Activated CD8-positive, alpha-beta memory T cell treated with anti-CD3 and anti-CD28 coated beads for 4 hours (primary cell): ENCODE measurements at regions not wholly inside any gene's neighbourhood (a gene's known extent, or its start where the extent isn't known, plus 50 kb on each side); places are given as distances from the start of the nearest gene placed in this dataset.
"Not testable (repeated sequence)": the region's sequence is repeated elsewhere in the genome, so short reads cannot be mapped to it uniquely, and the experiment has no call there.

Experiments used
- DNase-seq, 2 donors: peaks; one replicate each; pipeline ENCODE4 v3.0.0-alpha.2; 2020; ENCODE audit warnings: low read depth in 2 of 2

DNA sequence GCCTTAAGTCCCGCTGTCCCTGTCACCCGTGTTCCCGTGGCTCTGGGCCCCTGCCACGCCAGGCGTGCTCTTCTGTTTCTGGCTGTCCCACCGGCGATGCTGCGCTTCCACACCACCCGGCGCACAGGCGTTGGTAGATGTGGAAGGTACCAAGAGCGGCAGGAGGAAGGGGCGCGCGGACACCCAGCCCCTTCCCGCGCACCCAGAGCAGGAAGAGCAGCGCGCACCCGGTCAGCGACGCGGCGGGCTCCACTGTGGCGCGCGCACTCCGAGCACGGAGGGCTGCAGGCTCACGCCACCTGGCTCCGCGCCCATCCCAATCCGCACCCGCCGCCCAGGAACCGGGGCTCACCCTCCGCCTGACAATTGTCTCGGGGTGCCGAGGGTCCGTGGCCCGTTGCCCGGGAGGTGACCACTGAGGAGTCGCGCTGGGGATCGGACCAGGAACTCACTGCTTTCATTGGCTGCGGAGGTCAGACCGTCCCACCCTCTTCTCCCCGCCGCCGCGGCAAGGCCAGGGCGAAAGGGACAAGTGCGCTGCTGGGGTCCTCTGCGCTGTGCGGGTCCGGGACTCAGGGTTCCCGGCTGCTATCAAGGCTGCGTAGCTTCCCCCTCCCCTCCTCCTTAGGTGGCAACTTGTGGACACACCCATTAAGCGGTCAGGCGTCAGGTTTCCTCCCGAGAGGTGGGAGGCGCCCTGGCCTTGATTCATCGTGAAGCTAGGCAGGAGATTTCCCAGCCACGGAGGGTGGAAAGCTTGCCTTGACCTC lies 121.6 kb upstream of the ZNF92 start:
- DNase-seq: no peak

DNA sequence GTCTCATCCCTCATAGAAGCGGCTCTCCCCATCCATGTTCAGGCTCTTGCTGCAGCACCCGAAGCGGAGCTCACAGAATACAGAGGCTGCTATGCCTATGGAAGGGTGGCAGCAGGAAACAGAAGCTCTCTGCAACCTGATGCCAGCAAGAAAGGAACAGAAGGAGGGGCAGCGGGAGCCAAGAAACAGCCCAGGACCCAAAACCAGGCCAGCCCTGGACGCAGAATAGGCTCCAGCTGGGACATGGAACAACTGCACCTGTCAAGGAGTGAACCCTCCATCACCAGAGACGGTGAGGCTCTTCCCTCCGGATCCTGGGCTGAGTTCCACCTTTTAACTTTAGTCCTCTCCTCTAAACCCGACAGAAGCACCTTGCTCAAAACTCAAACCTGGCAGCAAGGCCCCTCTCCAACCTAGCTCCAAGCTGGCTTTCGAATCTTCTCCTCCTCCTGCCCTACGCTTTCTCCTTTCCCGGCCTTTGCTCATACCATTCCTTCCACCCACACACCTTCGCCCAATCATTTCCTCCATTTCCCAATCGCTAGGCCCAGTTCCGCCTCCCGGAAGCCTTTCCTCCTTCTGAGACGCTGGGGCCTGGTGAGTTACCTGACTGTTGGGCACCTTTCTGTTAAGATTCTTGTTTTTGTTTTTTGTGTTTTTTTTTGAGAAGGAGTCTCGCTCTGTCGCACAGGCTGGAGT lies 122.8 kb upstream of the ZNF92 start:
- DNase-seq: no peak

DNA sequence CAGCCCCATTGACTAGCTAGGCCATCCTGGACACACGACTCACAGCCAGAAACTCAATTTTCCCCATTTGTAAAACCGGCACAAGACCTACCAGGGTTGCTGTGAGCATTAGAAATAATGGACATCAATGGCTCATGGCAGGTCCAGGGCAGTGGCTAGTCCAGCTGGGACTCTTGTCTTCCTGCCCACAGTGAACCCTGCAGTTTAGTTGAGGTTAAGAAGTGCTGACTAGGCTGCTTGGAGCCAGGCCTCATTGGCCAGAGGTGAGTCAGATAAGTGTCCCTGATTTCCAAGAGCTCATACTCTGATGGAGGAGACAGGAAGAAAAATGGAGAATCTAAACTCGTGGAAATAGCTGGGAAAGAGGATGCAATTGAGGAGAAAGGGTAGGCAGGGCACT lies 123.4 kb upstream of the ZNF92 start:
- no peak for DNase-seq

DNA sequence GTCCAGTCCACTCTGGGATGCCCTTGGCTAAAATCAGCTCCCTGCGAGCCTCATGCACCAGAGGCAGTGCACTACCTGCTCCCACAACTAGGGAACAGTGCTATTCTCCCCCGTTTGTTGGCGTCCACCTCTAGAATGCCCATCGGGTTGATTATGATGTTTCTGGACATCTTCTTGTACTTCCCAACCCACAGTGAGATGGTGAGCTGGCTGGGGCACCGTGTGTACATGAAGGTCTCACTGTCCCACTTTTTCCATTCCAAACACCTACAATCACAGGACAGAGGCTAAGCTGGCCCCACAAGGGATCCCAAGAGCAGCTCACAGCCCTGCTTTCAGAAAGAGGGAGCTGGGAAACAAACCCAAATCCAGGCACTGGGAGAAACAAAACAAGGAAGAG lies 126.2 kb upstream of the ZNF92 start:
- no peak for DNase-seq

DNA sequence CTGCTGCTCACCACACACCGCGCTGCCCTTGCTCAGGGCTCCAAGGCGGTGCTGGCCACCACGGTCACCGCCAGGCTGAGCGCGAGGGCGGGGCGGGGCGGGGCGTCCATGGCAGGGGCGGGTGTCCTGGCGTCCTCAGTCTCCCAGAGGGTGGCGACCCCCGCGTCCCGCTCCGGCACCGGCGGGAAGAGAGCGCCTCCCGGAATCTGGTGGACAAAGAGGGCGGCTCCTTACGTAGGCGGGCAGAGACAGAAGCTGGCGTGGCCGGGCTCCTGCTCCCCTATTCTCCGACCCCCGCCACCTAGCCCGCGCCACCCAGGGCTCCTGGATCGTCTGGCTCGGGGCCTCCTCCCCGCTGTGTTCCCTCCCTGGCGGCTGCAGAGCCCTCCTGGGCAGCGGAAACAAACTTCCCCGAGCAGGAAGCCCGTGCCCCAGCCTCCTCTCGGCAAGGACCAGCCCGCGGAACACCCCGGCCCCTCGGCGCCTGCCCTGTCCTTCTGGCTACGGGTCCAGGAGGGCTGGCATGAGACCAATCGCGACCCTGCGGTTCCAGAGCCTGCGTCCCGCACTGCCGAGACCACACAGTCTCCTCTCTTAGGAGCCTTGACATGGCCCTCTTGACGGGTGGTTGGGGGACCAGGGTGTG lies 133.8 kb upstream of the ZNF92 start:
- no peak for DNase-seq

DNA sequence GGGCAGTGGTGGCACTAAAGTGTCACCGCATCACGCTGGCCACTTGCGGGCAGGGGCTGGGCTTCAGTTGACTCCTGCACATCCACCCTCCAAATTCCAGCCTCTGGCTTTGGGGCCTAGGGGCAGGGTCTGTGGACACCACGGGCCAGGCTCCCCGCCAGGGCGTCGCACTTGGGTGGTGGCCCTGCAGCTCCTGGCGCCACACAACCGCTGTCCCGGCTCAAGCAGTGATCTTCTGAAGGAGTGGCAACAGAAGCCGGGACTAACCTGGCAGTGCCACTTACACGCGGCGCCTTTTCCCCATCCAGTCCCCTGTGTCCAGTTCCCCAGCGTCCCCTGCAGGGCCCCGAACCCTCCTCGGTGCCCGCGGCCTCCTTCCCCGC lies 134.3 kb upstream of the ZNF92 start:
- DNase-seq: no peak

DNA sequence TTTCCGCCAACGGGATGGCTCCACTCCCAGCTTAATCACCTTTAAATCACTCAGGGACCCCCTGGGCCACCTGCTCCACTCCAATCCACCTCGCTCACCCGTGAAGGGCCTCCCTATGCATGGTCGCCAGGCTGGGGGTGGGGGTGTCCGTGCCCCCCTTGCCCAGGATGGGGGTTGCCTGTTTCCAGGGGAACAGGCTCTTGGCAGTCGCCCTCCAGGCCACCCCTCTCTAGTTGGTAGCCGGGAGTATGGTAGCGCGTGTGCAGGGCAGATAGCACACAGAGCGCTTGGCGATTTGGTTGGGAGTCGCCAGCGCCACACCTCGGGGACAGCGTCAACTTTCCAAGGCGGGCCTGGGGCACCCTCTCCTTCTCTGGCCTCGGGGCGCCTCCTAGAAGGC lies 134.9 kb upstream of the ZNF92 start:
- no peak for DNase-seq

DNA sequence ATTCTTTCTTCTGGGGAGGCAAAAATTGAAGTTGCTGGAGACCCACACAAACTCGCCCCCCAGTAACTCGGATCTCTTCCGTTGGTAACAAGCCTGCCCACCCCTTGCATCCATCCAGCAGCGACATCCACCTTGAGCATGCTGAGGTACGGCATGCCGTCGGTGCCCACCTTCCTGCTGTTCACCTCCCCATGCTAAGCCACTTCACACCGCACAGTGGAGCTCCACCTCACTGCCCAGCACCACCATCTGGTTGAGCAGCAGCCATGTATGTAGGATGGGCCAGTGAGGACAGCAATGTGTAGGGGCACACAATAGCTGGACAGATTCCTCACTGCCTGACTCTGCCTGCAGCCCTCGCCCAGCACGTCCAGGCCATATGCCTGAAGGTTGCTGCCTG lies 138.1 kb upstream of the ZNF92 start:
- no peak for DNase-seq

DNA sequence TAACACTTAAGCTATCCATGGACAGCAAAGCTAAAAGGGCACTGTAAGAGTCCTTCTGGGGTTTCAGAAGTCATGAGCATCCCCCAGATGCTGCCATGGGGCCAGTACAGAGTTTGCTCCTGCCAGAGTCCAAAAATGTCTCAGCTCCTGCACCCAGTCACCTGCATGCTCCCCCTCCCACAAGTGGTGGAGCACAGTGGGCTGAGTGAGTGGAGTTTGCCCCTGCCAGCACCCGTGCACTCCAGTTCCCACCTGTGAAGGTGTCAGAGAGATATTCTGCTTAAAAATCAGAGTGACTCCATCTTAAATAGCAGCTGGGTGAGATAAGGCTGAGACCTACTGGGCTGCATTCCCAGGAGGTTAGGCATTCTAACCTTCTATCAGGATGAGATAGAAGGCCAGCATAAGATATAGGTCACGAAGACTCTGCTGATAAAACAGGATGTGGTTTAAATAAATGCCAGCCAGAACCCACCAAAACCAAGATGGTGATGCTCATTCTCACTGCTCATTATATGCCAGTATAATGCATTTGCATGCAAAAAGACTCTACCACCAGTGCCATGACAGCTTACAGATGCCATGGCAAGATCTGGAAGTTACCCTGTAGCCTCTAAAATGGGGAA lies 140.1 kb upstream of the ZNF92 start:
- no peak for DNase-seq

DNA sequence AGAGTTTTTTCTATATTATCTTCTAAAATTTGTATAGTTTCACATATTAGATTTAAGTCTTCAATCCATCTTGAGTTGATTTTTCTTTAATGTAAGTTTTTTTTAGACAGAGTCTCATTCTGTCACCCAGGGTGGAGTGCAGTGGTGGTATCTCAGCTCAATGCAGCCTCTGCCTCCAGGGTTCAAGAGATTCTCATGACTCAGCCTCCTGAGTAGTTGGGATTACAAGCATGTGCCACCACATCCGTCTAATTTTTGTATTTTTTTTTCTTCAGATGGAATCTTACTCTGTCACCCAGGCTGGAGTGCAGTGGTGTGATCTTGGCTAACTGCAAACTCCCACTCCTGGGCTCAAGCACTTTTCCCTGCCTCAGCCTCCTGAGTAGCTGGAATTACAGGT lies 143.4 kb upstream of the ZNF92 start:
- DNase-seq: no peak

DNA sequence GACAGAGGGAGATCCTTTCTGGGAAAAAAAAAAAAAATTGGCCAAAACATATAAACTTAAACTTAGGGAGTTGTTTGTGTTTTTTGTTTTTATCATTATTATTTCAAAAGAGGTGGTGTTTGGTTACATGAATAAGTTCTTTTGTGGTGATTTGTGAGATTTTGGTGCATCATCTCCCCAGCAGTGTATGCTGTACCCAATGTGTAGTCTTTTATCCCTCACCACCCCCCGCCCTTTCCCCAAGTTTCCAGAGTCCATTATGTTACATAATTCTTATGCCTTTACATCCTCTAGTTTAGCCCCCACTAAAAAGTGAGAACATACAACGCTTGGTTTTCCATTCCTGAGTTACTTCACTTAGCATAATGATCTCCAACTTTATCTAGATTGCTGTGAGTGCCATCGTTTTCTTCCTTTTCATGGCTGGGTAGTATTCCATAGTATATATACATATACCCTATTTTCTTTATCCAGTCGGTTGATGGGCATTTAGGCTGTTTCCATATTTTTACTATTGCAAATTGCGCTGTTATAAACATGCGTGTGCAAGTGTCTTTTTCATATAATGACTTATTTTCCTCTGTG lies 148.1 kb upstream of the ZNF92 start:
- no peak for DNase-seq

DNA sequence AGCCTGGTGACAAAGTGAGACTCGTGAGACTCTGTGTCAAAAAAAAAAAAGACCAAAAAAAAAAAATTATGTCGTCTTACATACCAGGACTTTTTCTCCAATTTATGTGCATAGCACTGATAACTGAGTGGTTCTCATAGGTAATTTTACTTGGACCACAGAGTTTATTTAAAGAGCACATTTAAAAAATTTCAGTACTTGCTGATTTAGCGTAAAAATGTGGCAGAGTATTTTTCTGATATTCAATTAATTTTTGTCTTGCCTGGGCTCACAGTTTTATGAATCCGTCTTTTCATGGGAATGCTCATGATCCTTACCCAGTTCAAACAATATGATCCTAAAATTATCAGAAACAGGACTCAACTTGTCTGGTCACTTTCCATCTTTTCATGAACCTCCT lies 151.0 kb upstream of the ZNF92 start:
- DNase-seq: no peak

DNA sequence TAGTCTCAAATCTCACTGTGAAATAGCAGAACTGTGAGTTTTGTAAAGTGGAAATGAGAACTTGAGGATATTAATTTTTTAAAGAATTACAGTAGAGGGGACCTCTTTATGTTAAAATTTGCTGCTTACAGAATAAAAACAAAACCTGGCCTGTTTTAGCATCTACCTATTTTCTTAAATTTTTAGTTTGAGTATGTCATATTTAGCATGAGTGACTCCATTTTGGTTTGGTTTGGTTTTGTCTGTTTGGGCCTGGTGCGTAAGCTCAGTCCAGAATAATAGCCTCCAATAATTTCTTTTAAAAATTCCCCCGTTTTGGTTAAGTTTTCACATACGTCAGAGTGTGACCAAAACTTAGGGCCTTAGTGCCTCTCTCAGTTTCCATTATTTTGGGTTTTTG lies 152.0 kb upstream of the ZNF92 start:
- DNase-seq: no peak

DNA sequence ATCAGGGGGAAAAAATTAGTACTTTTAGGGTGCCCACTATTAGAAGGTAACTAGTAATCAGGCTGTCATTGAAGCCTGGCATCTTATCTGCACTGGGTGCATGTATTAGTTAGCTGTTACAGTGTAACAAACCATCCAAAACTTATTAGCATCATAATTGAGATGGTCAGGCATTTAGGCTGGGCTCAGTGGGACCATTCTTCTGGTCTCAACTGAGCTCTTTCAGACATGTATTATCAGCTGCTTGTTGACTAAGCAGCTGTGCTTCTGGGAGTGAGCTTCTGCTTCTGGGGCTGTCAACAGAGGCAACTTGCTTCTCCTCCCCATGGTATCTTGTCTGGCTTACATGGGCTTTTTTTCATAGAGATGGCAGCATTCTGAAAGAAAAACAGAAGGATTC lies 154.0 kb upstream of the ZNF92 start:
- no peak for DNase-seq

DNA sequence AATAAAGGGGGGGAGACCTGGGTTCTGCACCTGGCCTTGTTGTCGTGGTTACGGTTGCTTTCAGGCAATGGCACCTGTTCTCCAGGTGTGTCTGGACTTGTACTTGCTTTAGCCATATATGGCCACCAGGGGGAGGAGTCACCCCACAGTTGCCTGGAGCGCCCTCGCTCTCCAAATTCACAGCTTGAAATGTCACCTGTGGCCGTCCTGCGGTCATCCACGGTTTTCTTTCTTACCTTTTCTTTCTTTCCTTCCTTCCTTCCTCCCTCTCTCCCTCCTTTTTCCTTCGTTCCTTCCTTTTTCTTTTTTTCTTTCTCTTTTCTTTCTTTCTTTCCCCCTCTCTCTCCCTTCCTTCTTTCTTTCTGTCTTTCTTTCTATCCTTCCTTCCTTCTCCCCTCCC lies 157.2 kb upstream of the ZNF92 start:
- DNase-seq: peak in 1 of 2 donors; percentile 22

DNA sequence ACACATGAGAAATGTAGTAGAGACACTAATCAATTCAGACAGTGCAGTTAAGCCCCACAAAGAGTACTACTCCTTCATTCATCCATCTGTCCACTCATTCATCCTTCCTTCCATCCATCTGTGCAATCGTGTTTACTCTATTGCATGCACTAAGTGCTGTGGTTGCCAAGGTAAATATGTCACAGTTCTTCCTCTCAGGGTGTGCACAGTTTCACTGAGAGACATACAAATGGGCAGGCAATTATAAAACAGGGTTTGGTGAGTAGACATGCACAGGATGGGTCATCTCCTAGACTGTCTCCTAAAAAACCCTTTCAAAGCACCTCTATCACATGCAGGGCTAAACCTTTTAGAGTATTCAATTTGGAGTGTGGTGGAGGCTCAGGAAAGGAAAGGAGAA lies 160.4 kb upstream of the ZNF92 start:
- not testable (repeated sequence) for DNase-seq

DNA sequence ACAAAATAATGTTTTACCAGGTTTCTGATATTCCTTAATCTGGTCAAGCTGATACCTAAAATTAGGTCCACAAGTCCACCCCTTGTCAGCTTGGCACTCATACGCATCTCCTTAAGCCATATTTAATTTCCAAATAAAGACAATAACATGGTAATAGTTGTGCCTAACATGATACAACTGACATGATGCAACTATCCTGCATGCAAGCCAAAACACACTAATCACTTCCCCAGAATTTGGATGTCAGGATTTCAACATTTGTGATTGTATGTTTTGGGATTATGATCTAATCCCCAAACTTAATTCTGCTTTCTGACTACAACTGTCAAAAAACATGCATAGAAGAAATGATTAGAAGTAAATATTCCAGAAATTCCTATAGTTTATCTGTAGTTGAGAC lies 174.4 kb upstream of the ZNF92 start:
- DNase-seq: not testable (repeated sequence)

DNA sequence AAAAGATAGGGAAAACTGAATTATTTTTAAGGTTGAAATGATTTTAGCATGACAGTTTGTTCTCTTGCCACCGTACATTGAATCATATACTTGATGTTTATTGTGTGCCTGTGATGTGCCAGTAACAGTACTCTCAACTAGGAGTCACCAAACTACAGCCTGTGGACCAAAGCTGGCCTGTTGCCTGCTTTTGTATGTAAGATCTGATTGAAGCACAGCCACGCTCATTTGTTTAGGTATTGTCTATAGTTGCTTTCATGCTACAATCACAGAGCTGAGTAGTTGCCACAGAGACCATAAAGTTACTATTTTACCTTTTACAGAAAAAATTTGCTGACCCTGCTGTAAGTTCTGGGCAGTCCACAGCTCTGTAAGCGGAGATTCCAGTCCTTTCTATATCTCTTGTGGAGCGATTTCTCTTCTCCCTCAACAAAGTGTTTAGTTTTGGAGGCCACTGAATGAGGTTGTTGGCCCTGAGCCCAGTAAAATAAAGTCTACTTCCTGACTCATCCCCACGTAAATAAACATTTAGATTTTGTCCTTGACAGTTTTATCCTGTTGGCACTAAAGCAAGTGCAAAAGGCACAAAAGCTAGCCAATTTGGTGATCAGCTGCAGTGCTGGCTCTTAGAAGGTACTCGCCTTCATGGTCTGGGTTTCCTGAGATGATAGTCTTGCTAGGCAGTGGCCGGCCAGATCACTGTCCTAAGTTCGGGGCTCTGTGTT lies 180.2 kb upstream of the ZNF92 start:
- DNase-seq: not testable (repeated sequence)

DNA sequence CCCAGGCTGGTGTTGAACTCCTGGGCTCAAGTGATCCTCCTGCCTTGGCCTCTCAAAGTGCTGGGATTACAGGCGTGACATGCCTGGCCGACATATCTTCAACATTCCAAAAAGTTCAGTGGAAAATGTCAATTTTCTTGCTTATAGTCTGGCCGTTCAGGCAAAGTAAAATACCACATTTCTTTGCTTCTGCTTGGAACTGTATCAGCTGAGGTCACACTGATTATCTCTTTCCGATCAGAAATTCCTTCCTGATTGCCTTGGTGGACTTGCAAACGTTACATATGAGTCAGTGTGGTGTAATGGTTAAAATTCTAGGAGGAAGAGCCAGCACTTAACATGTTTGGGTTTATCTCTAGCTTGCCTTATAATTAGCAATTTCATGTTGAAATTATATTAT lies 170.6 kb upstream of the ERV3-1 start:
- DNase-seq: not testable (repeated sequence)

DNA sequence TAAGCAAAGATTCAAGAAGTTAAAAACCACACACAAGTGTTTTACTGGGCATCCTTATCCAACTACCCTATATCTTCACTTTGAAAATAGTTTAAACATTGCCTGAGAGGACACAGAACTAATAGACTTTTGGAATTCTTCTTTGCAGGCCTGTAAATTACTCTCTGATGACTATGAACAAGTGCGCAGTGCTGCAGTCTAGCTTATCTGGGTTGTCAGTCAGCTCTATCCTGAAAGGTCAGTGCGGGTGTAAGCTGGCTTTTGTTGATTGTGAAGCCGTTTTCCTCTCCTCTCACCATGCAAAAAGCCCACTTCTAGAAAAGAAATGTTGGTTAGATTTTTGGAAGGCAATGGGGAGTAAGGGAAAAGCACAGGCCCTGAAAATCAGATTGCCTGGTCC lies 143.6 kb upstream of the ERV3-1 start:
- not testable (repeated sequence) for DNase-seq

DNA sequence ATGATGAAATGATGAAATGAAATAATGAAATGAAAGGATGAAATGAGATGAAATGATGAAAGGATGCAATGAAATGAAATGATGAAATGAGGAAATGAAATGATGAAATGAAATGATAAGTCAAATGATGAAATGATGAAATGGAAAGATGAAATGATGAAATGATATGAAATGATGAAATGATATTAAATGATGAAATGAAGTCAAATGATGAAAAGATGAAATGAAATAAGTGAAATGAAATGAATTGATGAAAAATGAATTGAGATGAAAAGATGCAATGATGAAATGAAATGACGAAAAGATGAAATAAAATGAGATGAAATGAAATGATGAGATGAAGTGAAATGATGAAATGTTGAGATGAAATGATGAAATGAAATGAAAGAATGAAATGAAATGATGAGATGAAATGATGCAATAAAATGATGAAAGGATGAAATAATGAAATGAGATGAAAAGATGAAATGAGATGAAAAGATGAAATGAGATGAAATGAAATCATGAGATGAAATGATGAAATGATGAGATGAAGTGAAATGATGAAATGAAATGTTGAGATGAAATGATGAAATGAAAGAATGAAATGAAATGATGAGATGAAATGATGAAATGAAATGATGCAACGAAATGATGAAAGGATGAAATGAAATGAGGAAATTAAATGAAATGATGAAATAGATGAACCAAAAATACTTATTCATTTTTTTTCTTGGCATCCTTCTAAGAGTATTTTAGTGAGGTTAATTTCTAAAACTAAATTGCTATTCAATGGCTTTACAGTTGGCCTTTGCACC lies 139.8 kb upstream of the ERV3-1 start:
- not testable (repeated sequence) for DNase-seq
